ENCODE measurements at regions not wholly inside any gene's neighbourhood (a gene's known extent, or its start where the extent isn't known, plus 50 kb on each side); places are given as distances from the start of the nearest gene placed in this dataset.

GRCh38 chr5:156121234-156121633, 205.7 kb upstream of the SGCD start:
- Histone ChIP-seq H3K4me3 (ENCODE audit: low read length) (no peak overlapping the region), H3K27me3 (replicated peaks; ENCODE audit: insufficient read depth, low read length) (no peaks in the 10 kb centered on the region), H3K9ac (ENCODE audit: low read length) (no peak overlapping the region), H3F3A (ENCODE audit: insufficient read depth, low read length) (no peaks in the 10 kb centered on the region), H3K9me3 (replicated peaks; ENCODE audit: insufficient read depth, low read length) (no peaks in the 10 kb centered on the region), H3K9me2 (replicated peaks; ENCODE audit: insufficient read depth, low read length) (no peaks in the 10 kb centered on the region), H3K4me1 (ENCODE audit: low read length) (no peaks in the 10 kb centered on the region), H4K20me1 (ENCODE audit: insufficient read depth, low read length) (no peaks in the 10 kb centered on the region), H3K4me2 (ENCODE audit: low read depth, low read length) (no peak overlapping the region), H3K27ac (ENCODE audit: low read length) (no peak overlapping the region), H3K36me3 (replicated peaks; ENCODE audit: insufficient read depth, low read length) (no peaks in the 10 kb centered on the region), H3K79me2 (ENCODE audit: low read length) (no peaks in the 10 kb centered on the region), H2AFZ (ENCODE audit: low read length) (no peak overlapping the region)
- DNase-seq: no peak
- TF ChIP-seq EZH2 (optimal IDR thresholded peaks at IDR 0.05; ENCODE audit: low read depth, low read length) (no peak), CTCF (IDR thresholded peaks at IDR 0.05; ENCODE audit: low read length) (no peak), EZH2phosphoT487 (IDR thresholded peaks at IDR 0.05; ENCODE audit: low read length) (no peak)

- Histone ChIP-seq H3K4me1 (ENCODE audit: low read length) (no peaks in the 10 kb centered on the region), H3K36me3 (replicated peaks; ENCODE audit: insufficient read depth, low read length) (no peaks in the 10 kb centered on the region), H3K79me2 (ENCODE audit: low read length) (no peaks in the 10 kb centered on the region), H3K4me3 (ENCODE audit: low read length) (no peak overlapping the region), H3K27ac (ENCODE audit: low read length) (no peak overlapping the region), H4K20me1 (ENCODE audit: insufficient read depth, low read length) (no peaks in the 10 kb centered on the region), H2AFZ (ENCODE audit: low read length) (no peak overlapping the region), H3K9me3 (replicated peaks; ENCODE audit: insufficient read depth, low read length) (no peaks in the 10 kb centered on the region), H3K9ac (ENCODE audit: low read length) (no peak overlapping the region), H3K4me2 (ENCODE audit: low read depth, low read length) (no peak overlapping the region), H3F3A (ENCODE audit: insufficient read depth, low read length) (no peaks in the 10 kb centered on the region), H3K27me3 (replicated peaks; ENCODE audit: insufficient read depth, low read length) (no peaks in the 10 kb centered on the region), H3K9me2 (replicated peaks; ENCODE audit: insufficient read depth, low read length) (no peaks in the 10 kb centered on the region)
- no peak for DNase-seq
- TF ChIP-seq EZH2 (optimal IDR thresholded peaks at IDR 0.05; ENCODE audit: low read depth, low read length): no peak
- TF ChIP-seq EZH2phosphoT487 (IDR thresholded peaks at IDR 0.05; ENCODE audit: low read length): no peak
- no peak for TF ChIP-seq CTCF (IDR thresholded peaks at IDR 0.05; ENCODE audit: low read length)
These were observed 205.1 kb upstream of the SGCD start for GRCh38 chr5:156121882-156122281.

- no peaks in the 10 kb centered on the region for H3K36me3 ChIP-seq (replicated peaks; ENCODE audit: insufficient read depth, low read length)
- H4K20me1 ChIP-seq (ENCODE audit: insufficient read depth, low read length): no peaks in the 10 kb centered on the region
- H3K4me2 ChIP-seq (ENCODE audit: low read depth, low read length): no peak overlapping the region
- H3K4me1 ChIP-seq (ENCODE audit: low read length): no peaks in the 10 kb centered on the region
- no peak overlapping the region for H3K4me3 ChIP-seq (ENCODE audit: low read length)
- H3K27me3 ChIP-seq (replicated peaks; ENCODE audit: insufficient read depth, low read length): no peaks in the 10 kb centered on the region
- no peaks in the 10 kb centered on the region for H3K9me2 ChIP-seq (replicated peaks; ENCODE audit: insufficient read depth, low read length)
- TF ChIP-seq CTCF (IDR thresholded peaks at IDR 0.05; ENCODE audit: low read length) (no peak), EZH2 (optimal IDR thresholded peaks at IDR 0.05; ENCODE audit: low read depth, low read length) (no peak), EZH2phosphoT487 (IDR thresholded peaks at IDR 0.05; ENCODE audit: low read length) (no peak)
- no peak overlapping the region for H3K27ac ChIP-seq (ENCODE audit: low read length)
- no peak for DNase-seq
- no peaks in the 10 kb centered on the region for H3K79me2 ChIP-seq (ENCODE audit: low read length)
- H3K9me3 ChIP-seq (replicated peaks; ENCODE audit: insufficient read depth, low read length): no peaks in the 10 kb centered on the region
- H3K9ac ChIP-seq (ENCODE audit: low read length): no peak overlapping the region
- H2AFZ ChIP-seq (ENCODE audit: low read length): no peak overlapping the region
- no peaks in the 10 kb centered on the region for H3F3A ChIP-seq (ENCODE audit: insufficient read depth, low read length)
These were observed 202.3 kb upstream of the SGCD start for GRCh38 chr5:156124708-156125107.

All from MM.1S (cell line).